GM04504 (cell line): ENCODE measurements at regions not wholly inside any gene's neighbourhood (a gene's known extent, or its start where the extent isn't known, plus 50 kb on each side); places are given as distances from the start of the nearest gene placed in this dataset.

Experiments used
- DNase-seq: peaks from one replicate; pipeline ENCODE4 v3.0.0-alpha.2; 2012; ENCODE audit warnings: low read depth

DNA sequence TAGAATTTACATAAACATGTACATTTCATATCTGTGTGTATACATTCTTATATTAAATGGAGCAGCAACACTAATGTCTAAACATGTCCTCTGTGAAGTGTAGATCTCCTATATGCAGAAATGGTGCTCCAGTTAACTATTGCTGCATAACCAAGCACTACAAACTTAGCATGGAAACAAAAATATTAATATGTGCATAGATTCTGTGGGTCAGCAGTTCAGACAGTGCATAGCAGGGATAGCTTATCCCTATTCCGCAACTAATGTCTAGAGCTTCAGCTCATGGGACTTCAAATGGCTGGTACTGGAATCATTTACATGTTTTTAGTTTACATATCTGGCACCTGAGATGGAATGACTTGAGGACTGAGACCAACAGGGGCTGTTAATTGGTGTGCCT lies 652.1 kb downstream of the TLE4 start:
- DNase-seq = no peak

- DNase-seq = no peak
Measured at GRCh38 chr9:80222466-80223169, 650.9 kb downstream of the TLE4 start.

GRCh38 chr9:80218328-80218727 lies 646.6 kb downstream of the TLE4 start:
- DNase-seq = no peak

- no peak for DNase-seq
Measured at GRCh38 chr9:80213613-80214012, 641.8 kb downstream of the TLE4 start.

DNA sequence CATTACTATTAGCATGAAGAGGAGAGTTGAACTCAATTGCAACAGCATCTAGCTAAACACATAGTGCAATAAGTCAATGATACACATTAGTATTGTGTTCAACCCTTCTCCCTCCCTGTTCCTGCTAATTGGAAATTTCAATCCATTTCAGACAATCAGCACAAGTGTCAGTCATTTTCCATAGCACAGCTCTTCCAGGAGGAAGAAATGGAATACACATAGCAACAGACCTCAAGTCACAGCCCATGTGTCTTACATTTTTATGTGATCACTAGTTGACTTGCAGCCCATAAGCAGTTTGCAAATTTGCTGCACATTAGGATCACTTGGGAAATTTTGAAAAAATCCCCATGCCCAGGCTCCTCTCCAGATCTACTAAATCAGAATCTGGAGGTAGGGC lies 636.9 kb downstream of the TLE4 start:
- no peak for DNase-seq

DNA sequence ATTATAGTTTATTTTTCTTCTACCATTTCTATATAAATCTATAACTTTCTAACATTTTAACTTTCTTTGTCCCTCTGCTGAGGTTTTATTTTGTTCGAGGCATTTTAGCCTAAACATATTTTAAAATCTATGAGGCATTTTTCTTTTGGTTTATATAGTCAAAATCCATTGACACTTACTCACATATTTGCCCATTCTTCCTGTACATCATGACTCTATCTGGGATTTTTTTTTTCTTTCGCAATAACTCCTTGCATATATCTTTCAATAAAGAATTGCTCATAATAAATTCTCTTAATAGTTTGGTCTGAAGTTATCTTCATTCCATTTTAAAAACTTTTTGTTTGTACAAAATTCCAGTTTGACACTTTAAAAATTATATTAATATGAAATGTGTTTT lies 632.3 kb downstream of the TLE4 start:
- DNase-seq = no peak

- no peak for DNase-seq
Measured at GRCh38 chr9:80197661-80198060, 625.9 kb downstream of the TLE4 start.

GRCh38 chr9:80191108-80191507 lies 619.3 kb downstream of the TLE4 start:
- DNase-seq = no peak

DNA sequence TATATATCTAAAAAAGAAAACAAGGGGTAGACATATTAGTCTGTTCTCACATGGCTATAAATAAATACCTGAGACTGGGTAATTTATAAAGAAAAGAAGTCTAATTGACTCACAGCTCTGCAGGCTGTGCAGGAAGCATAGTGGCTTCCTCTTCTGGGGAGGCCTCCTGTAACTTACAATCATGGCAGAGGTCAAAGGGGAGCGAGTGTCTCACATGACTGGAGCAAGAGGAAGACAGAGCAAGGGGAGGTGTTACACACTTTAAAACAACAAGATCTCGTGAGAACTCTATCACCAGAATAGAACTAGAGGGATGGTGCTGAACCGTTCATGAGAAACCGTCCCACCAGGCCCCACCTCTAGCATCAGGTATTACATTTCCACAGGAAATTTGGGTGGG lies 616.8 kb downstream of the TLE4 start:
- no peak for DNase-seq

DNA sequence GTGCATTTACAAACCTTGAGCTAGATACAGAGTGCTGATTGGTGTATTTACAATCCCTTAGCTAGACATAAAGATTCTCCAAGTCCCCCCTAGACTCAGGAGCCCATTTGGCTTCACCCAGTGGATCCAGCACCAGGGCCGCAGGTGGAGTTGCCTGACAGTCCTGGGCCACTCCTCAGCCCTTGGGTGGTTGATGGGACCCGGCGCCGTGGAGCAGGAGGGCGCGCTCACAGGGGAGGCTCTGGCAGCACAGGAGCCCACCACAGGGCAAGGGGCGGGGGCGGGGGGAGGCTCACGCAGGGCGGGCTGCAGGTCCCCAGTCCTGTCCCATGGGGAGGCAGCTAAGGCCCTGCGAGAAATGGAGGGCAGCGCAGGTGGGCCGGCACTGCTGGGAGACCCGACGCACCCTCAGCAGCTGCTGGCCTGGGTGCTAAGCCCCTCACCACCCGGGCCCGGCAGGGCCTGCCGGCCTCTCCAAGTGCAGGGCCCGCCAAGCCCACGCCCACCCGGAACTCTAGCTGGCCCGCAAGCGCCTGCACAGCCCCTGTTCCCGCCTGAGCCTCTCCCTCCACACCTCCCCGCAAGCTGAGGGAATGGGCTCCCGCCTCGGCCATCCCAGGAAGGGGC lies 613.5 kb downstream of the TLE4 start:
- DNase-seq = no peak

DNA sequence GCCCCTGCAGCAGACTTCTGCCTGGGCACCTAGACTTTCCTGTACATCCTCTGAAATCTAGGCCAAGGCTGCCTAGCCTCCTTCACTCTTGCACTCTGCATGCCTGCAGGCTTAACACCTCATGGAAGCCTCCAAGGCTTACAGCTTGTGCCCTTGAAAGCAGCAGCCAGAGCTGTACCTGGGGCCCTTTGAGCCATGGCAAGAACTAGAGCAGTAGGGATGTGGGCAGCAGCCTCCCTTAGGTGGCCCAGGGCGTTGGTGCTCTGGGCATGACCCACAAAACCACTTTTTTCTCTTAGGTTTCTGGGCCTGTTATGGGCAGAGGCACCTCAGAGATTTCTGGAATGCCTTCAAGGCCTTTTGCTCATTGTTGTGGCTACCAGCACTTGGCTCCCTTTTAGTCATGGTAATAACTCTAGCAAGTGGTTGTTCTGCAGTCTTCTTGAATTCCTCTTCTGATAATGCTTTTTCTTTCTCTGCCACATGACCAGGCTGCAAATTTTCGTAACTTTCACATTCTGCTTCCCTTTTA lies 606.2 kb downstream of the TLE4 start:
- DNase-seq = no peak

DNA sequence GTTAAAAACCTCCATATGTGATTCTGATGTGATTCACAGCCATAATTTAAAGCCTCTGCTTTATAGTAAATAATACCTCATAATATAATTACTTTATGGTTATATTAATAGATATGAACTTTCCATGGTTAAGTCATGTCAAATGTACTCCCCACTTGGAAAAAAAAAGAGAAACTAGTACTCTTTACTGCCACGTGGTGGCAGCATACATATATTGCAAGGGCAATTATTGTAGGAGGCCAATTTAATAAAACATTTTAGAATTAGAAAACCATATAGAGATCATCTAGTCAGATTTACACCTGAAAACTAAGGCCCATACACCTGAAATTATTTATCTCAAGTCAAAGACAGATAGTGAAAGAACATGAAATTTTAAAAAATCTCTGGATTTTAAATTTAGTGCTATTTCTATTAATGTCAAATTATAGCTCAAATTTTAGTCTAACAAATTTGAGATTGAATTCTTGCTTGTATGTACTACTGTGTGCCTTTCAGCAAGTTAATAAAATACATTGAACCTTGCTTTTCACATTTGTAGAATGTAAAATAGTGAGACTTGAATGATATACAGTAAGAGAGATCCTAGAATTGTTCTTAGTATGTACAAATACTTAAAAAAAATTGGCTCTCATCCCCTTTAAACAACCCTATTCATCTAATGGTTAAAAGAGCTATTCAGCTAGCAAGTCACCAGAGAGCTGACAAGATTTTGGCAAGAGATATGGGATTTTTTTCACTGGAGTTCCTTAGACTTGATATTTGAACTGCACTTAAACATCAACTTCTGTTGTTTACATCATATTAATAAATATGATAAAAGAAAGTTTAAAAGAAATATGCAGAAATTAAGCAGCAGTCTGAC lies 603.8 kb downstream of the TLE4 start:
- peak; percentile 6 for DNase-seq

DNA sequence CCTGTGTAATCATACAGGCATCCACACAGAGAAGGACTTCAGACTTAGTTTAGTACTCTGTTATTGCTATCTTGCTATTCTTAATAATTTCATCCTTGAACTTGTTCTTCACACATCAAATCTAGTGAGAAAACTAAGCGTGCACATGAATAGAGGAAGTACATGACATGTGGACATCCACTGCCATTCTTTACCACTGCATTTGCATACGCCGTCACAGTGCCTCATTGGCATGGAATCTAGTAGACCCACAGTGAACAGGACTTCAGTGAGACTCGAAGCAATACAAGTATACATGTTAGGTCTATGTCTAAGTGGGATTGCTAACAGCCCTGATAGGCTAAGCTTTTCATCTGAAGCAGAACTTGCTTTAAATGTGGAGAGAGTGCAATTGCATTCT lies 592.1 kb downstream of the TLE4 start:
- DNase-seq = no peak

GRCh38 chr9:80158554-80159170 lies 586.9 kb downstream of the TLE4 start:
- no peak for DNase-seq

- no peak for DNase-seq
Measured at GRCh38 chr9:80158131-80158530, 586.4 kb downstream of the TLE4 start.

GRCh38 chr9:80157561-80157983 lies 585.8 kb downstream of the TLE4 start:
- peak; percentile 38 for DNase-seq

DNA sequence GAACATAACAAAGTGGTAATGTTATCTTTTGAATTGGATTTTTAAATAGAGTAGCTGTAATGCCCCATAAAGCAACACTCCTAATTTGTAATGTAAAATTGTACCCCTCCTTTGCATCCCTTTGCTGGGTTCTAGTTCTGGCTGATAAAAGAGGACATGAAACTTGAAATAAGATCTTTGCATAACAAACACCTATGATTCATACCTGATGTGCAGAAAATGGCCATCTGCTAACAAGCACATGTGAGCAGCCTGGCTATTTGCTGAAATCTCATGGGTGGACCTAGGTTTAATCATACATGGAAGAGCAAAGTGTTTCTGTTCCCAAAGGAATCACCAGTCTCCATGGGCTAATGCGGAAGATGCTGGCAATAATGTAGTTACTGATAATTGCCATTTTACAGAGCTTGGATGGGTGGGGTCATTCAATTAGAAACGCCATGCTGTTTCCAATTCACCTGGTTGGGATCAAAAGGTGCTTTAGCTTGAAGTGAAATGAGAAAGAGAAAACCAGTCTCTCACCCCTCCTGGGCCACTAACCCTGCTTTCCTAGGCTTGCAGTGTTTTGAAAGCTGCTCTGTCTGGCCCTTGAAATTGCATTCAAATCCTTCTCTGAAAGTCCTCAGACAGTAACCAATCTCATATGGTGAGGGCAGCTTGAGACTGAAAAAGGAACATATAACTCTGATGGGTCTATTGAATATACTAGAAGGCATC lies 585.1 kb downstream of the TLE4 start:
- DNase-seq = no peak

DNA sequence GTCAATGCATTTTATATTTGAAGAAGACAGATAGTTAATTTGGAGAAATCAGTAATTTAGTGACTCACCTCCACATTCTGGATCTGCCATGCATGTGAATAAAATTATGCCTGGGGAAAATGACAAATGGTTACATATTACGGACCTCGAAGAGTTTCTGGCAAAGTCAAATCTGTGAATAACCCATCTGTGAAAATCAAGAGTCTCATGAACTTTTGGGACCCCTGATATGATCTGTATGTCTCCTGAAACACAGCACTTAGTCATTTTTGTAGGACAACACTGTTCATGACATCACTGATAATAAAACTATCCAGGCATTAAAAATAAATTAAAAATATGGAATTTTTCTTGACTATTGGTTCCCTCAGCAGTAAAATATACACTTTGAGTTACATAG lies 584.5 kb downstream of the TLE4 start:
- no peak for DNase-seq

DNA sequence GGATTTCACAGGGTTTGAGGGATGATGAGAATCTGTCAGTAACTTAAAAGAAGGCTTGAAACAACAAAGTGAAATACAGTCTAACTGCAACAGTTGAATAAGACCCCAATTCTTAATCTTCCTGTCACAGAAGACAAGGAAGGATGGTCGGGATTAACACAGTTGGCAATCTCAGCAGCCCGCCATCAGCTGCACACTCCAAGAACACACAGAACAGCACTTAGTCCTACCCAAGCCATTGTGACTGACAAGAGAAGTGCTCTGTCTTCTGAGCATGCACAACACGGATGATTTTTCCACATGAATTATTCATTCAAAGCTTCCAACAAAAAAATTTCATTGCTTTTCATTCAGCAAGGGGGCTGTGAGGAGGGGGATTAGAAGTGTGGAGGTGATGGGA lies 576.1 kb downstream of the TLE4 start:
- DNase-seq = no peak

- no peak for DNase-seq
Measured at GRCh38 chr9:80146466-80146865, 574.7 kb downstream of the TLE4 start.

- DNase-seq = no peak
Measured at GRCh38 chr9:80144856-80145255, 573.1 kb downstream of the TLE4 start.

DNA sequence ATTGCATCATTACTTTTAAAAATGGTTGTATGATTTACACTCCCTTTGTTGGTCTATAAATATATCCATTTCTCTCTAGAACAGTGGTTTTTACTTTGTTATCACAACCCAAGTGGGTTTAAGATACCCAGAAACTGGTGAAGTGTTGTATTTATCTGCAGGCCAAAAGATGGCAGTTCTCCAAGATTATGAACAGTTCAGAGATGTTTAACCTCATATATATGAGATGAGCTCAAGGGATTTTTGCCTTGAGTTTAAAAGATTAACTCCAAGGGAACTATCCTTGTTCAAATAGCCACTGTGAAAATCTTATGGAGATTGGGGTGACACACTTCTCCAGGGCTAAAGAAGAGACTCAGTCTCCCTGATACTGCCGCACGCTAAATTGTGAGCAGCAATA lies 572.6 kb downstream of the TLE4 start:
- DNase-seq = no peak
